ENCODE measurements at regions not wholly inside any gene's neighbourhood (a gene's known extent, or its start where the extent isn't known, plus 50 kb on each side); places are given as distances from the start of the nearest gene placed in this dataset.

- TF ChIP-seq POLR2A (IDR thresholded peaks at IDR 0.05) = no peak
- TF ChIP-seq CTCF (IDR thresholded peaks at IDR 0.05) = peak in 1 of 7 experiments; percentile 6
These were observed 215.3 kb upstream of the CTSO start for GRCh38 chr4:156169011-156169410.

Measured in body of pancreas (tissue), 4 donors.